ENCODE measurements at regions not wholly inside any gene's neighbourhood (a gene's known extent, or its start where the extent isn't known, plus 50 kb on each side); places are given as distances from the start of the nearest gene placed in this dataset.

DNA sequence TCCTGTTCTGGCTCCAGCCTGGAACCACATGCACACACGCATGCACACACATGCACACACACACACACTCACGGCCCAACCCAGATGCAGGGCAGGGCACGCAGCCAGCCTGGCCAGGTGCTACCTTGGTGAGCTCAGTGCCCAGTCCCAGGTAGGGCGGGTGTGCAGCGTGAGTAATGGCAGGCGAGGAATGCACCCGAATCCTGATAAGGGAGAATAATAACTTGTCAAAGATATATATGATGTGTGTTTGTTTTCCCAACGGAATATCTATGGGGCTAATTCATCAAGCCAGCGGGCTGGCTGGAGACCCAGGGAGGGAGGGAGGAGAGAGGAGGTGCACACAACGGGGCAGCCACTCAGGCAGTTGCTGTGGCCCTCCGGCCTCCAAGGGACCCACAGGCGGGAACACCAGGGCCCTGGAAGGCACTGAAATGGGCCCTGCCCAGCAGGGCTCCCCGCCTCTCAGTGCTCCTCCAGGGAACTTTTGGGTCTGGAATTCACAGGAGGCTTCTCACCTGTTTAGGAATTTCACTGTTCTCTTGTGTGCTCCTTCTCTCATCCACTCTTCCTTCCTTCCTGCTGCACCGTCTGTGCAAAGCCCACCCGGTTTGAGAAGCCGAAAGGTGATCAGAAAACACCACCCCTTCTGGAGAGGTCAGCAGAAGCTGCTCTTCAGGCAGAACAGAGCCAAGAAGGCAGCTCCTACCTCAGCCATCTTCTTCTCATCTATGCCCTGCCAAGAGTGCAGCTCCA is 79.0 kb downstream of the BUD13 start:
- H3K9me3 ChIP-seq (ENCODE audit: control insufficient read depth, insufficient read depth, low read length), result no peaks in the 10 kb centered on the region
- no peaks in the 10 kb centered on the region for H3K27me3 ChIP-seq (ENCODE audit: control insufficient read depth, insufficient read depth, low read length)
- no peaks in the 10 kb centered on the region for H3K4me1 Mint-ChIP-seq
- intact Hi-C loops (cut with micrococcal nuclease), result loop anchor here (5.0 to 10.0 kb wide), 3 partner anchors 241 to 1949 kb away; no protein-coding TSS in a partner anchor
- H3K27me3 Mint-ChIP-seq (ENCODE audit: low read depth in 2 of 2), result peaks cover 0 to 3% of the 10 kb centered on the region in 2 donors
- no peaks in the 10 kb centered on the region for H3K4me1 ChIP-seq (ENCODE audit: control insufficient read depth, insufficient read depth, low read length)
- ATAC-seq (no peak), DNase-seq (no peak)
- H3K4me3 ChIP-seq (ENCODE audit: low read length), result no peak overlapping the region
- no peak overlapping the region for H3K4me3 Mint-ChIP-seq
- no peaks in the 10 kb centered on the region for H3K36me3 Mint-ChIP-seq
- H3K36me3 ChIP-seq (ENCODE audit: control insufficient read depth, insufficient read depth, low read length), result no peaks in the 10 kb centered on the region
- H3K9me3 Mint-ChIP-seq, result no peaks in the 10 kb centered on the region
- TF ChIP-seq, protein P1, sequence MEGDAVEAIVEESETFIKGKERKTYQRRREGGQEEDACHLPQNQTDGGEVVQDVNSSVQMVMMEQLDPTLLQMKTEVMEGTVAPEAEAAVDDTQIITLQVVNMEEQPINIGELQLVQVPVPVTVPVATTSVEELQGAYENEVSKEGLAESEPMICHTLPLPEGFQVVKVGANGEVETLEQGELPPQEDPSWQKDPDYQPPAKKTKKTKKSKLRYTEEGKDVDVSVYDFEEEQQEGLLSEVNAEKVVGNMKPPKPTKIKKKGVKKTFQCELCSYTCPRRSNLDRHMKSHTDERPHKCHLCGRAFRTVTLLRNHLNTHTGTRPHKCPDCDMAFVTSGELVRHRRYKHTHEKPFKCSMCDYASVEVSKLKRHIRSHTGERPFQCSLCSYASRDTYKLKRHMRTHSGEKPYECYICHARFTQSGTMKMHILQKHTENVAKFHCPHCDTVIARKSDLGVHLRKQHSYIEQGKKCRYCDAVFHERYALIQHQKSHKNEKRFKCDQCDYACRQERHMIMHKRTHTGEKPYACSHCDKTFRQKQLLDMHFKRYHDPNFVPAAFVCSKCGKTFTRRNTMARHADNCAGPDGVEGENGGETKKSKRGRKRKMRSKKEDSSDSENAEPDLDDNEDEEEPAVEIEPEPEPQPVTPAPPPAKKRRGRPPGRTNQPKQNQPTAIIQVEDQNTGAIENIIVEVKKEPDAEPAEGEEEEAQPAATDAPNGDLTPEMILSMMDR (IDR thresholded peaks at IDR 0.05), result no peak
- H3K27ac ChIP-seq (ENCODE audit: low read length), result no peak overlapping the region
- H3K27ac Mint-ChIP-seq, result no peak overlapping the region
- 80% methylated on average over 16 of the region's 16 CpGs for WGBS (ENCODE audit: insufficient coverage)

GRCh38 chr11:116693102-116693570 is 79.7 kb downstream of the BUD13 start:
- 83% methylated on average over 1 of the region's 1 CpG for WGBS (ENCODE audit: insufficient coverage)
- H3K9me3 Mint-ChIP-seq, result no peaks in the 10 kb centered on the region
- DNase-seq (no peak), ATAC-seq (no peak)
- H3K27ac ChIP-seq (ENCODE audit: low read length), result no peak overlapping the region
- intact Hi-C loops (cut with micrococcal nuclease), result loop anchor here (5.0 to 10.0 kb wide), 3 partner anchors 241 to 1948 kb away; no protein-coding TSS in a partner anchor
- no peaks in the 10 kb centered on the region for H3K4me1 ChIP-seq (ENCODE audit: control insufficient read depth, insufficient read depth, low read length)
- no peak overlapping the region for H3K4me3 Mint-ChIP-seq
- no peaks in the 10 kb centered on the region for H3K9me3 ChIP-seq (ENCODE audit: control insufficient read depth, insufficient read depth, low read length)
- H3K27ac Mint-ChIP-seq, result no peak overlapping the region
- TF ChIP-seq, protein P1 (IDR thresholded peaks at IDR 0.05), result no peak
- no peaks in the 10 kb centered on the region for H3K36me3 ChIP-seq (ENCODE audit: control insufficient read depth, insufficient read depth, low read length)
- H3K4me1 Mint-ChIP-seq, result no peaks in the 10 kb centered on the region
- peaks cover 0 to 3% of the 10 kb centered on the region in 2 donors for H3K27me3 Mint-ChIP-seq (ENCODE audit: low read depth in 2 of 2)
- no peak overlapping the region for H3K4me3 ChIP-seq (ENCODE audit: low read length)
- no peaks in the 10 kb centered on the region for H3K36me3 Mint-ChIP-seq
- no peaks in the 10 kb centered on the region for H3K27me3 ChIP-seq (ENCODE audit: control insufficient read depth, insufficient read depth, low read length)

DNA sequence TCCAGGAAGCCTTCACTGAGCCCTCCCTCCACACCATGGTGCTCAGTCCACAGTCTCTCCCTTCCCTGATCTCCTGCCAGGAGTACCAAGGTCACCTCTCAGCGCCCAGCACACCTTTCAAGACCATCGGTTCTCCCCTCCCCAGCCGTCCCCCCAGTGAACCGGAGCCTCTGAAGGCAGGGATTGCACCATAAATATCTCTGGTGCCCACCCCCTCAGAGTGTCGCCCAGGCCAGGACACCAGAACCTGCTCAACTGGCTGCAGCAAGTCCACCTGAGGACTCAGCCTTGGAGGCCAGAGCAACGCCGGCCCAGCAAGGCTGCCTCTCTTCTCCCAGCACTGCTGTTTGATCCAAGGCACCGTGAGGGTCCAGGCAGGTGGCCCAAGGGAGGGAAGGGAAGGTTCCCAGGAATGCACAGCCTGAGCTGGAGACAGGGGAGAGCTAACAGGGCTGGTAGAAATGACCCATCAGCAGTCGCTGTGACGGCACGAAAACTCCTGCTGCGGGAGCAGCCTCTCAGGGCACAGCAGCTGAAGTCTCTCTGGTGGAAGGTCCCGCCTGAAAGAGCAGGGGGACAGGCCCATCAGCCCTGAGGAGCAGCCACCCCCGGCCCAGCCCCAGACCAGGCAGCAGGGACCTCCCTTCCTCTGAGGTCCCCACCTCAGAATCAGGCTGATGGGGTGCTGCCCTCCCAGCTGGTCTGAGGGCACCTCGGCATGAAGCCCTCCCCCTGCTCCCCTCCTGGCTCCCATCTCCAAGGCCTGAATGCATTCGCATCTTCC is 80.3 kb downstream of the BUD13 start:
- peaks cover 0 to 5% of the 10 kb centered on the region in 2 donors for H3K27me3 Mint-ChIP-seq (ENCODE audit: low read depth in 2 of 2)
- no peaks in the 10 kb centered on the region for H3K9me3 ChIP-seq (ENCODE audit: control insufficient read depth, insufficient read depth, low read length)
- no peaks in the 10 kb centered on the region for H3K36me3 Mint-ChIP-seq
- H3K4me1 Mint-ChIP-seq, result no peaks in the 10 kb centered on the region
- H3K27me3 ChIP-seq (ENCODE audit: control insufficient read depth, insufficient read depth, low read length), result no peaks in the 10 kb centered on the region
- DNase-seq, result no peak
- no peak for ATAC-seq
- H3K4me3 Mint-ChIP-seq, result no peak overlapping the region
- H3K9me3 Mint-ChIP-seq, result no peaks in the 10 kb centered on the region
- H3K4me1 ChIP-seq (ENCODE audit: control insufficient read depth, insufficient read depth, low read length), result no peaks in the 10 kb centered on the region
- 82% methylated on average over 15 of the region's 16 CpGs for WGBS (ENCODE audit: insufficient coverage)
- intact Hi-C loops (cut with micrococcal nuclease), result loop anchor here (5.0 to 10.0 kb wide), 3 partner anchors 240 to 1948 kb away; no protein-coding TSS in a partner anchor
- no peak overlapping the region for H3K27ac Mint-ChIP-seq
- no peak overlapping the region for H3K27ac ChIP-seq (ENCODE audit: low read length)
- H3K4me3 ChIP-seq (ENCODE audit: low read length), result no peak overlapping the region
- TF ChIP-seq, protein P1 (IDR thresholded peaks at IDR 0.05), result no peak
- H3K36me3 ChIP-seq (ENCODE audit: control insufficient read depth, insufficient read depth, low read length), result no peaks in the 10 kb centered on the region
